Chondrocyte (in vitro differentiated cells): ENCODE measurements at regions not wholly inside any gene's neighbourhood (a gene's known extent, or its start where the extent isn't known, plus 50 kb on each side); places are given as distances from the start of the nearest gene placed in this dataset.

Experiments
- DNase-seq: peaks from one replicate; pipeline ENCODE4 v3.0.0; 2021; ENCODE audit warnings: mixed read lengths, low spot score
- H3K27ac Mint-ChIP-seq: one replicate; pipeline ENCODE4 v1.8.0; 2021; ENCODE audit warnings: mild to moderate bottlenecking, moderate library complexity, mixed read lengths; ENCODE audit not compliant: unreplicated experiment
- H3K27me3 Mint-ChIP-seq: 2 replicates; pipeline ENCODE4 v1.8.0; 2021; ENCODE audit warnings: low read depth, mixed read lengths
- H3K36me3 Mint-ChIP-seq: 2 replicates; pipeline ENCODE4 v1.8.0; 2021; ENCODE audit warnings: low read depth, mixed read lengths
- H3K4me1 Mint-ChIP-seq: 2 replicates; pipeline ENCODE4 v1.8.0; 2021; ENCODE audit warnings: low read depth, mild to moderate bottlenecking, mixed read lengths
- H3K4me3 Mint-ChIP-seq: one replicate; pipeline ENCODE4 v1.8.0; 2021; ENCODE audit warnings: mild to moderate bottlenecking, moderate library complexity, mixed read lengths; ENCODE audit not compliant: unreplicated experiment
- H3K9me3 Mint-ChIP-seq: 2 replicates; pipeline ENCODE4 v1.8.0; 2021; ENCODE audit warnings: low read depth, mixed read lengths
- CTCF ChIP-seq: fragments of 200-600 bp; sonication (generic); IDR thresholded peaks from 2 replicates; pipeline ENCODE4 v1.5.0; 2021; ENCODE audit warnings: antibody characterized with exemption, mild to moderate bottlenecking, moderate library complexity

GRCh38 chr4:100635899-100636298 lies 118.1 kb upstream of the EMCN start:
- no peak for TF ChIP-seq CTCF
- no peaks in the 10 kb centered on the region for H3K4me1 Mint-ChIP-seq
- peaks cover 16% of the 10 kb centered on the region for H3K9me3 Mint-ChIP-seq
- H3K27ac Mint-ChIP-seq = no peak overlapping the region
- no peak for DNase-seq
- H3K27me3 Mint-ChIP-seq = peaks cover 7% of the 10 kb centered on the region
- H3K4me3 Mint-ChIP-seq = no peak overlapping the region
- H3K36me3 Mint-ChIP-seq = no peaks in the 10 kb centered on the region

- no peak overlapping the region for H3K27ac Mint-ChIP-seq
- peaks cover 1% of the 10 kb centered on the region for H3K27me3 Mint-ChIP-seq
- no peak for DNase-seq
- peaks cover 16% of the 10 kb centered on the region for H3K9me3 Mint-ChIP-seq
- no peak overlapping the region for H3K4me3 Mint-ChIP-seq
- no peak for TF ChIP-seq CTCF
- H3K36me3 Mint-ChIP-seq = no peaks in the 10 kb centered on the region
- no peaks in the 10 kb centered on the region for H3K4me1 Mint-ChIP-seq
These were observed 115.4 kb upstream of the EMCN start for GRCh38 chr4:100633269-100633668.

GRCh38 chr4:100632163-100632562 lies 114.3 kb upstream of the EMCN start:
- Mint-ChIP-seq H3K36me3 (no peaks in the 10 kb centered on the region), H3K27ac (no peak overlapping the region), H3K4me3 (no peak overlapping the region), H3K27me3 (peaks cover 1% of the 10 kb centered on the region), H3K4me1 (no peaks in the 10 kb centered on the region), H3K9me3 (peaks cover 7% of the 10 kb centered on the region)
- TF ChIP-seq CTCF = no peak
- DNase-seq = no peak

- no peaks in the 10 kb centered on the region for H3K36me3 Mint-ChIP-seq
These were observed 113.6 kb upstream of the EMCN start for GRCh38 chr4:100631281-100631968.

GRCh38 chr4:100630341-100630740 lies 112.5 kb upstream of the EMCN start:
- DNase-seq = no peak
- Mint-ChIP-seq H3K9me3 (peaks cover 11% of the 10 kb centered on the region), H3K27ac (no peak overlapping the region), H3K36me3 (peaks cover 6% of the 10 kb centered on the region), H3K4me3 (no peak overlapping the region), H3K4me1 (no peaks in the 10 kb centered on the region), H3K27me3 (peaks cover 1% of the 10 kb centered on the region)
- TF ChIP-seq CTCF = no peak

More at GRCh38 chr4:100631281-100631968, 113.6 kb upstream of the EMCN start:
- DNase-seq = no peak
- TF ChIP-seq CTCF = no peak
- H3K27ac Mint-ChIP-seq = no peak overlapping the region
- no peaks in the 10 kb centered on the region for H3K4me1 Mint-ChIP-seq
- peaks cover 1% of the 10 kb centered on the region for H3K27me3 Mint-ChIP-seq
- H3K9me3 Mint-ChIP-seq = peaks cover 1% of the 10 kb centered on the region
- no peak overlapping the region for H3K4me3 Mint-ChIP-seq
